ENCODE measurements at regions not wholly inside any gene's neighbourhood (a gene's known extent, or its start where the extent isn't known, plus 50 kb on each side); places are given as distances from the start of the nearest gene placed in this dataset.

GRCh38 chr2:44110444-44110843, 58.2 kb upstream of the PPM1B start:
- no peak for DNase-seq (ENCODE audit: low spot score)
- in situ Hi-C loops (cut with HindIII; ENCODE audit: low sequenced_read_pairs), result no loop called here

- in situ Hi-C loops (cut with HindIII; ENCODE audit: low sequenced_read_pairs), result no loop called here
- DNase-seq (ENCODE audit: low spot score), result no peak
These were observed 56.6 kb upstream of the PPM1B start for GRCh38 chr2:44112096-44112495.

- in situ Hi-C loops (cut with HindIII; ENCODE audit: low sequenced_read_pairs), result no loop called here
- DNase-seq (ENCODE audit: low spot score), result no peak
These were observed 52.4 kb upstream of the PPM1B start for GRCh38 chr2:44116319-44116718.

- in situ Hi-C loops (cut with HindIII; ENCODE audit: low sequenced_read_pairs), result no loop called here
- DNase-seq (ENCODE audit: low spot score), result no peak
These were observed 50.4 kb upstream of the PPM1B start for GRCh38 chr2:44118257-44118656.

Measured in G401 (cell line).